ENCODE measurements at regions not wholly inside any gene's neighbourhood (a gene's known extent, or its start where the extent isn't known, plus 50 kb on each side); places are given as distances from the start of the nearest gene placed in this dataset.

GRCh38 chr1:229819091-229819490 lies 193.0 kb downstream of the URB2 start:
- H3K4me1 ChIP-seq (ENCODE audit: control insufficient read depth, insufficient read depth, low read depth, low read length) = no peaks in the 10 kb centered on the region
- H3K23ac ChIP-seq (ENCODE audit: low read length in 2 of 2) = no peak overlapping the region
- 57% methylated on average over 1 of the region's 1 CpG for WGBS
- no peak overlapping the region for H2BK5ac ChIP-seq (ENCODE audit: low read depth, low read length, poor library complexity, severe bottlenecking)
- no peak overlapping the region for H3K4me3 ChIP-seq (ENCODE audit: insufficient read depth in 1 of 2, low read depth in 1 of 2, low read length in 2 of 2)
- H2AFZ ChIP-seq (ENCODE audit: low read depth, low read length) = no peak overlapping the region
- no peak overlapping the region for H2BK15ac ChIP-seq (ENCODE audit: low read depth, poor library complexity, severe bottlenecking)
- H3K27me3 ChIP-seq (ENCODE audit: control insufficient read depth in 1 of 2, insufficient read depth in 1 of 2, low read length in 2 of 2) = peaks cover 3 to 6% of the 10 kb centered on the region in 2 experiments
- no peak overlapping the region for H3K14ac ChIP-seq (ENCODE audit: low read length in 2 of 2)
- no peak overlapping the region for H2BK120ac ChIP-seq (ENCODE audit: low read depth, low read length)
- no peak overlapping the region for H3K4ac ChIP-seq (ENCODE audit: low read depth in 1 of 2, low read length in 2 of 2)
- no peak overlapping the region for H2BK12ac ChIP-seq (ENCODE audit: low read length in 2 of 2)
- no peak overlapping the region for H3K27ac ChIP-seq (ENCODE audit: low read length, poor library complexity, severe bottlenecking)
- no peak overlapping the region for H3K4me2 ChIP-seq (ENCODE audit: low read length, poor library complexity, severe bottlenecking)
- H3K18ac ChIP-seq (ENCODE audit: low read depth in 1 of 2, low read length in 2 of 2) = no peak overlapping the region
- H4K91ac ChIP-seq (ENCODE audit: low read length) = no peak overlapping the region
- no peak overlapping the region for H4K8ac ChIP-seq (ENCODE audit: low read length)
- no peaks in the 10 kb centered on the region for H3K9me3 ChIP-seq (ENCODE audit: control insufficient read depth, low read length)
- H2AK5ac ChIP-seq (ENCODE audit: low read length, severe bottlenecking) = no peak overlapping the region
- no peaks in the 10 kb centered on the region for H3K36me3 ChIP-seq (ENCODE audit: control insufficient read depth in 1 of 2, insufficient read depth in 2 of 2, low read depth in 1 of 2, low read length in 2 of 2)
- H3K9ac ChIP-seq (ENCODE audit: low read length) = no peak overlapping the region
- H3K79me1 ChIP-seq (replicated peaks; ENCODE audit: low read length, poor library complexity, severe bottlenecking) = no peaks in the 10 kb centered on the region
- no peak for DNase-seq

DNA sequence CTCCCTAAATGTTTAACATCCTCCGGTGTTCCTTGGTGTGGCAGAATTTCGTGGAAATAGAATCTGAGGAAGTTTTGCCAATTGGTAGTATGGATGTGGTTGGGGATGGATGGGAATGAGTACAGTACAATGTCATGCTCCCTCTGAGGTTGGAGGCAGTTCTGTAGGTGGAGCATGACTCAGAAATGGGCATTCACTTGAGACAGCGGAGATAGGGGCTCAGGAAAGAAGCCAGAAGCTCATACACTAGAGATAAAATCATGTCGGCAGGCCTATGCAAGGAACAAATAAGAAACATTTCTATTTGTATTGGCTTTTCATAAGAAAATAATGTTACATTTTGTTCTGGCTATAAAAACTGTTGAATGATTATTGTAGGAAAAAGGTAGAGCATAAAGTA lies 196.0 kb downstream of the URB2 start:
- no peak overlapping the region for H3K23ac ChIP-seq (ENCODE audit: low read length in 2 of 2)
- H2BK5ac ChIP-seq (ENCODE audit: low read depth, low read length, poor library complexity, severe bottlenecking) = no peak overlapping the region
- no peaks in the 10 kb centered on the region for H3K27me3 ChIP-seq (ENCODE audit: control insufficient read depth in 1 of 2, insufficient read depth in 1 of 2, low read length in 2 of 2)
- H4K8ac ChIP-seq (ENCODE audit: low read length) = no peak overlapping the region
- H3K14ac ChIP-seq (ENCODE audit: low read length in 2 of 2) = no peak overlapping the region
- H3K18ac ChIP-seq (ENCODE audit: low read depth in 1 of 2, low read length in 2 of 2) = no peak overlapping the region
- no peak for DNase-seq
- H3K36me3 ChIP-seq (ENCODE audit: control insufficient read depth in 1 of 2, insufficient read depth in 2 of 2, low read depth in 1 of 2, low read length in 2 of 2) = no peaks in the 10 kb centered on the region
- H3K9ac ChIP-seq (ENCODE audit: low read length) = no peak overlapping the region
- H2AK5ac ChIP-seq (ENCODE audit: low read length, severe bottlenecking) = no peak overlapping the region
- 81% methylated on average over 4 of the region's 4 CpGs for WGBS
- H4K91ac ChIP-seq (ENCODE audit: low read length) = no peak overlapping the region
- H3K9me3 ChIP-seq (ENCODE audit: control insufficient read depth, low read length) = no peaks in the 10 kb centered on the region
- H2BK12ac ChIP-seq (ENCODE audit: low read length in 2 of 2) = no peak overlapping the region
- no peak overlapping the region for H3K4ac ChIP-seq (ENCODE audit: low read depth in 1 of 2, low read length in 2 of 2)
- H2BK120ac ChIP-seq (ENCODE audit: low read depth, low read length) = no peak overlapping the region
- no peak overlapping the region for H3K4me2 ChIP-seq (ENCODE audit: low read length, poor library complexity, severe bottlenecking)
- no peaks in the 10 kb centered on the region for H3K4me1 ChIP-seq (ENCODE audit: control insufficient read depth, insufficient read depth, low read depth, low read length)
- no peak overlapping the region for H2BK15ac ChIP-seq (ENCODE audit: low read depth, poor library complexity, severe bottlenecking)
- H2AFZ ChIP-seq (ENCODE audit: low read depth, low read length) = no peak overlapping the region
- no peak overlapping the region for H3K4me3 ChIP-seq (ENCODE audit: insufficient read depth in 1 of 2, low read depth in 1 of 2, low read length in 2 of 2)
- H3K27ac ChIP-seq (ENCODE audit: low read length, poor library complexity, severe bottlenecking) = no peak overlapping the region
- H3K79me1 ChIP-seq (replicated peaks; ENCODE audit: low read length, poor library complexity, severe bottlenecking) = no peaks in the 10 kb centered on the region

DNA sequence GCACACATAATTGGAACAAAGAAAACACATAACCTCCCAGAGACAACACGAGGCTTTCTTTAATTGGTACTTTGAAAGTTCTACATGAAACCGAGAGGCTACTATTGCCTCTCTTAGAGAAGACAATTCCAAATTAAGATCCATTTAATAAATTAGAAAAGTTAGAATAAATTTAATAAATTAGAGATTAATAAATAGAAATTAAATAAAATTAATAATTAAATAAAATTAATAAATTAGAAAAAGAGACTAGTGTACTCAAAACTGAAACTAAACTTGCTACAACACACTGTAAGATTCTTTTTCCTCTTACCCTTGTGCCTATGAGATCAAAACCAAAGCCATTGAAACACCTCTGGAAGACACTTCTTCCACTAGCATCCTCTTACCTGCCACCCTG lies 199.0 kb downstream of the URB2 start:
- Histone ChIP-seq H2BK5ac (ENCODE audit: low read depth, low read length, poor library complexity, severe bottlenecking) (no peak overlapping the region), H2BK12ac (ENCODE audit: low read length in 2 of 2) (no peak overlapping the region), H3K27me3 (ENCODE audit: control insufficient read depth in 1 of 2, insufficient read depth in 1 of 2, low read length in 2 of 2) (no peaks in the 10 kb centered on the region), H4K8ac (ENCODE audit: low read length) (no peak overlapping the region), H3K4me1 (ENCODE audit: control insufficient read depth, insufficient read depth, low read depth, low read length) (no peaks in the 10 kb centered on the region), H2AK5ac (ENCODE audit: low read length, severe bottlenecking) (no peak overlapping the region), H2BK120ac (ENCODE audit: low read depth, low read length) (no peak overlapping the region), H3K9ac (ENCODE audit: low read length) (no peak overlapping the region), H2AFZ (ENCODE audit: low read depth, low read length) (no peak overlapping the region), H3K36me3 (ENCODE audit: control insufficient read depth in 1 of 2, insufficient read depth in 2 of 2, low read depth in 1 of 2, low read length in 2 of 2) (no peaks in the 10 kb centered on the region), H4K91ac (ENCODE audit: low read length) (no peak overlapping the region), H3K4me3 (ENCODE audit: insufficient read depth in 1 of 2, low read depth in 1 of 2, low read length in 2 of 2) (no peak overlapping the region), H3K79me1 (replicated peaks; ENCODE audit: low read length, poor library complexity, severe bottlenecking) (no peaks in the 10 kb centered on the region), H3K9me3 (ENCODE audit: control insufficient read depth, low read length) (no peaks in the 10 kb centered on the region), H3K4me2 (ENCODE audit: low read length, poor library complexity, severe bottlenecking) (no peak overlapping the region), H2BK15ac (ENCODE audit: low read depth, poor library complexity, severe bottlenecking) (no peak overlapping the region), H3K14ac (ENCODE audit: low read length in 2 of 2) (peak overlapping the region in 1 of 2 experiments; percentile 21), H3K4ac (ENCODE audit: low read depth in 1 of 2, low read length in 2 of 2) (no peak overlapping the region), H3K23ac (ENCODE audit: low read length in 2 of 2) (no peak overlapping the region), H3K27ac (ENCODE audit: low read length, poor library complexity, severe bottlenecking) (no peak overlapping the region), H3K18ac (ENCODE audit: low read depth in 1 of 2, low read length in 2 of 2) (no peak overlapping the region)
- DNase-seq = no peak
- 75% methylated on average over 1 of the region's 2 CpGs for WGBS

- Histone ChIP-seq H4K91ac (ENCODE audit: low read length) (no peak overlapping the region), H3K9ac (ENCODE audit: low read length) (no peak overlapping the region)
- WGBS = 70% methylated on average over 1 of the region's 2 CpGs
Measured at GRCh38 chr1:229828461-229828860, 202.4 kb downstream of the URB2 start.

More at GRCh38 chr1:229828461-229828860, 202.4 kb downstream of the URB2 start:
- Histone ChIP-seq H2BK120ac (ENCODE audit: low read depth, low read length) (no peak overlapping the region), H3K27me3 (ENCODE audit: control insufficient read depth in 1 of 2, insufficient read depth in 1 of 2, low read length in 2 of 2) (peaks cover 0 to 7% of the 10 kb centered on the region in 2 experiments), H3K4me1 (ENCODE audit: control insufficient read depth, insufficient read depth, low read depth, low read length) (no peaks in the 10 kb centered on the region), H3K27ac (ENCODE audit: low read length, poor library complexity, severe bottlenecking) (no peak overlapping the region), H2AFZ (ENCODE audit: low read depth, low read length) (no peak overlapping the region), H2BK5ac (ENCODE audit: low read depth, low read length, poor library complexity, severe bottlenecking) (no peak overlapping the region), H3K18ac (ENCODE audit: low read depth in 1 of 2, low read length in 2 of 2) (no peak overlapping the region), H2BK12ac (ENCODE audit: low read length in 2 of 2) (no peak overlapping the region), H3K79me1 (replicated peaks; ENCODE audit: low read length, poor library complexity, severe bottlenecking) (no peaks in the 10 kb centered on the region), H3K9me3 (ENCODE audit: control insufficient read depth, low read length) (peaks cover 3% of the 10 kb centered on the region), H3K4me2 (ENCODE audit: low read length, poor library complexity, severe bottlenecking) (no peak overlapping the region), H2BK15ac (ENCODE audit: low read depth, poor library complexity, severe bottlenecking) (no peak overlapping the region), H4K8ac (ENCODE audit: low read length) (no peak overlapping the region), H3K23ac (ENCODE audit: low read length in 2 of 2) (no peak overlapping the region), H3K36me3 (ENCODE audit: control insufficient read depth in 1 of 2, insufficient read depth in 2 of 2, low read depth in 1 of 2, low read length in 2 of 2) (no peaks in the 10 kb centered on the region), H3K4ac (ENCODE audit: low read depth in 1 of 2, low read length in 2 of 2) (no peak overlapping the region), H2AK5ac (ENCODE audit: low read length, severe bottlenecking) (no peak overlapping the region), H3K14ac (ENCODE audit: low read length in 2 of 2) (no peak overlapping the region), H3K4me3 (ENCODE audit: insufficient read depth in 1 of 2, low read depth in 1 of 2, low read length in 2 of 2) (no peak overlapping the region)
- no peak for DNase-seq

Measured in mesenchymal stem cell (in vitro differentiated cells and primary cell).